Right lobe of liver (tissue), 4 donors: ENCODE measurements at regions not wholly inside any gene's neighbourhood (a gene's known extent, or its start where the extent isn't known, plus 50 kb on each side); places are given as distances from the start of the nearest gene placed in this dataset.

Experiments
- CTCF ChIP-seq, 4 donors: fragments of 200-600 bp in 3 of 4; fragments of 450-650 bp in 1 of 4; IDR thresholded peaks; one replicate each; pipeline versions ENCODE4 v1.5.1 to v1.8.0; 2016 to 2022; ENCODE audit warnings: antibody characterized with exemption in 4 of 4, mild to moderate bottlenecking in 2 of 4
- POLR2A ChIP-seq: fragments of 450-650 bp; IDR thresholded peaks from one replicate; pipeline ENCODE4 v1.6.1; 2017; ENCODE audit warnings: antibody characterized with exemption, mild to moderate bottlenecking
- donor health status: DM: no; HTN: no; CAD: no.
- donor health status: DM: no; HTN: no; CAD: no.
- donor health status: DM: no; HTN: yes; CAD: no.

DNA sequence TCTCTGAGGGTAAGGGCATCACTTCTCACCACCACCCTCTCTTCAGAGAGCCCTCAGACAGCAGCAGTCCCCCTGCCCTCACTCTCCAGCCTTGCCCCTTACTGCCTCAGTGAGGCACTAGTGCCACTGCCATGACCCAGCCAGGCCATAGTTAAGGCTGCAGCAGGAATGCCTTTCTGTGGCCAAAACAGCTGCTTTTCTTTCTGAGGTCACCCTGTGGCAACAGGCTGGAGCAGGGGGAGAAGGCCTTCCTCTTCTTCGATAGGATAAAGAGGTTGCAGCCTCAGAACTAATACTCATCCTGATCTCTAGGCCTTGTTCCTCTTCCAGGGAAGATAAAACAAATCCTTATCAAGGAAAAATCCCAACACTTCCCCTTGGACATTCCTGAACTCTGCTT, 56.8 kb upstream of the ECI2 start:
- no peak for TF ChIP-seq CTCF (IDR thresholded peaks at IDR 0.05)
- TF ChIP-seq POLR2A, result no peak
